Spleen (tissue), 7 donors: ENCODE measurements at regions not wholly inside any gene's neighbourhood (a gene's known extent, or its start where the extent isn't known, plus 50 kb on each side); places are given as distances from the start of the nearest gene placed in this dataset.

Experiments used
- CTCF ChIP-seq, 11 experiments: fragments of 200-600 bp in 7 of 11; fragments of 450-650 bp in 4 of 11; sonication (generic) in 4 of 11; IDR thresholded peaks in 8 of 11; conservative IDR thresholded peaks in 3 of 11; 1 replicate in 7 of 11; 2 replicates in 4 of 11; pipeline versions ENCODE4 v1.4.0 to v1.8.0; 2016 to 2021; ENCODE audit warnings: antibody characterized with exemption in 11 of 11, inconsistent platforms in 4 of 11, mild to moderate bottlenecking in 1 of 11
- POLR2A ChIP-seq, 3 donors: fragments of 450-650 bp; IDR thresholded peaks; one replicate each; pipeline ENCODE4 v1.5.1; 2017; ENCODE audit warnings: antibody characterized with exemption in 3 of 3, mild to moderate bottlenecking in 1 of 3
- POLR2AphosphoS5 ChIP-seq, 3 donors: sonication (generic); formaldehyde crosslinking; IDR thresholded peaks; one replicate each; pipeline ENCODE4 v1.5.1; 2017; ENCODE audit warnings: antibody characterized with exemption in 3 of 3
- donor health status: DM: no; HTN: no; CAD: no; lungs with moderate emphysema.
- donor health status: DM: no; HTN: no; CAD: no.
- donor health status: DM: no; HTN: no; CAD: no.

GRCh38 chr4:23516716-23517115, 373.1 kb downstream of the PPARGC1A start:
- no peak for TF ChIP-seq POLR2AphosphoS5 (IDR thresholded peaks at IDR 0.05)
- no peak for TF ChIP-seq CTCF (IDR thresholded peaks at IDR 0.05 in 8 of 11, conservative IDR thresholded peaks at IDR 0.05 in 3 of 11)
- no peak for TF ChIP-seq POLR2A (IDR thresholded peaks at IDR 0.05)
